ENCODE measurements at regions not wholly inside any gene's neighbourhood (a gene's known extent, or its start where the extent isn't known, plus 50 kb on each side); places are given as distances from the start of the nearest gene placed in this dataset.

GRCh38 chr11:92324890-92325289 is 100.3 kb downstream of the FAT3 start:
- no peak for DNase-seq

GRCh38 chr11:92325416-92325815 is 100.8 kb downstream of the FAT3 start:
- DNase-seq = no peak

- DNase-seq = no peak
Measured at GRCh38 chr11:92329137-92329536, 104.5 kb downstream of the FAT3 start.

- DNase-seq = no peak
Measured at GRCh38 chr11:92329646-92330045, 105.0 kb downstream of the FAT3 start.

GRCh38 chr11:92330114-92330513 is 105.5 kb downstream of the FAT3 start:
- DNase-seq = no peak

- DNase-seq = no peak
Measured at GRCh38 chr11:92332986-92333385, 108.4 kb downstream of the FAT3 start.

- DNase-seq = no peak
Measured at GRCh38 chr11:92340839-92341238, 116.2 kb downstream of the FAT3 start.

- no peak for DNase-seq
Measured at GRCh38 chr11:92342034-92342720, 117.6 kb downstream of the FAT3 start.

GRCh38 chr11:92342886-92343285 is 118.3 kb downstream of the FAT3 start:
- no peak for DNase-seq

- no peak for DNase-seq
Measured at GRCh38 chr11:92346220-92346619, 121.6 kb downstream of the FAT3 start.

- DNase-seq = no peak
Measured at GRCh38 chr11:92347454-92347853, 122.8 kb downstream of the FAT3 start.

- DNase-seq = no peak
Measured at GRCh38 chr11:92349486-92350156, 125.0 kb downstream of the FAT3 start.

GRCh38 chr11:92357344-92357743 is 132.7 kb downstream of the FAT3 start:
- DNase-seq = no peak

- DNase-seq = no peak
Measured at GRCh38 chr11:92357841-92358240, 133.2 kb downstream of the FAT3 start.

GRCh38 chr11:92361551-92361950 is 136.9 kb downstream of the FAT3 start:
- no peak for DNase-seq

GRCh38 chr11:92362989-92363388 is 138.4 kb downstream of the FAT3 start:
- DNase-seq = no peak

- DNase-seq = no peak
Measured at GRCh38 chr11:92364177-92364576, 139.6 kb downstream of the FAT3 start.

GRCh38 chr11:92376146-92376599 is 151.6 kb downstream of the FAT3 start:
- DNase-seq = peak; percentile 14

GRCh38 chr11:92376680-92377079 is 152.1 kb downstream of the FAT3 start:
- DNase-seq = no peak

GRCh38 chr11:92380882-92381281 is 156.3 kb downstream of the FAT3 start:
- DNase-seq = no peak

- no peak for DNase-seq
Measured at GRCh38 chr11:92382311-92382710, 157.7 kb downstream of the FAT3 start.

- no peak for DNase-seq
Measured at GRCh38 chr11:92383430-92383829, 158.8 kb downstream of the FAT3 start.

- DNase-seq = no peak
Measured at GRCh38 chr11:92384358-92384757, 159.7 kb downstream of the FAT3 start.

- DNase-seq = no peak
Measured at GRCh38 chr11:92384802-92385201, 160.2 kb downstream of the FAT3 start.

- DNase-seq = no peak
Measured at GRCh38 chr11:92386577-92386976, 162.0 kb downstream of the FAT3 start.

All from NCI-H1417 treated with DMSO at 0.1 percent for 48 hours (cell line).